IMR-90 (cell line): ENCODE measurements at regions not wholly inside any gene's neighbourhood (a gene's known extent, or its start where the extent isn't known, plus 50 kb on each side); places are given as distances from the start of the nearest gene placed in this dataset.

Experiments used
- ATAC-seq: fragments of 200-7000 bp; cut with Tn5 transposase; 2 replicates; pipeline ENCODE4 v1.9.1; 2020; ENCODE audit warnings: low read depth, mild to moderate bottlenecking, moderate library complexity
- BruUV-seq: library from RNA; stranded (reverse); fragments of 400-500 nt; replicated peaks from 2 replicates; lab custom pipeline; 2021; lab: Mats Ljungman, UMichigan
- CTCF ChIA-PET: fragments of 300-600 bp; formaldehyde crosslinking; extraction: SDS; loops from one replicate; lab custom pipeline; 2021; ENCODE audit warnings: antibody characterized with exemption; lab: Yijun Ruan, JAX
- POLR2A ChIA-PET: fragments of 300-600 bp; sonication (Branson Sonifier 250); formaldehyde crosslinking; loops from one replicate; lab custom pipeline; 2022; ENCODE audit warnings: antibody characterized with exemption; ENCODE audit not compliant: unreplicated experiment; lab: Charles Lee
- DNase-seq: peaks from one replicate; pipeline ENCODE4 v3.0.0; 2013
- H2AFZ ChIP-seq: replicated peaks from 2 replicates; pipeline ENCODE3; 2013; ENCODE audit warnings: low read length, mild to moderate bottlenecking; ENCODE audit not compliant: poor library complexity
- H2AK5ac ChIP-seq: 2 replicates; pipeline ENCODE4 v1.6.1; 2013; ENCODE audit warnings: low read depth, low read length, inconsistent platforms
- H2AK9ac ChIP-seq: replicated peaks from 2 replicates; pipeline ENCODE3; 2013; ENCODE audit warnings: mild to moderate bottlenecking, low read depth, low read length, moderate library complexity; ENCODE audit not compliant: poor library complexity
- H2BK120ac ChIP-seq: 2 replicates; pipeline ENCODE4 v1.6.1; 2013; ENCODE audit warnings: low read depth, low read length, inconsistent platforms
- H2BK15ac ChIP-seq: 3 replicates; pipeline ENCODE4 v1.6.1; 2013; ENCODE audit warnings: low read depth, low read length, inconsistent platforms
- H2BK20ac ChIP-seq: 2 replicates; pipeline ENCODE4 v1.6.1; 2013; ENCODE audit warnings: low read depth, mild to moderate bottlenecking, inconsistent platforms, low read length, moderate library complexity
- H2BK5ac ChIP-seq: 2 replicates; pipeline ENCODE4 v1.6.1; 2013; ENCODE audit warnings: mild to moderate bottlenecking, low read depth, low read length, inconsistent platforms; ENCODE audit not compliant: poor library complexity, severe bottlenecking
- H3K14ac ChIP-seq: replicated peaks from 2 replicates; pipeline ENCODE4 v1.6.1; 2013; ENCODE audit warnings: low read depth, low read length, inconsistent platforms
- H3K18ac ChIP-seq: 2 replicates; pipeline ENCODE4 v1.6.1; 2013; ENCODE audit warnings: low read depth, low read length, control low read depth
- H3K23ac ChIP-seq: 2 replicates; pipeline ENCODE4 v1.6.1; 2013; ENCODE audit warnings: low read depth, low read length, inconsistent platforms
- H3K27ac ChIP-seq: 2 replicates; pipeline ENCODE4 v1.5.1; 2013; ENCODE audit warnings: mild to moderate bottlenecking, control low read depth, low read length; ENCODE audit not compliant: insufficient read depth
- H3K27me3 ChIP-seq: 2 replicates; pipeline ENCODE4 v1.6.1; 2013; ENCODE audit warnings: low read length; ENCODE audit not compliant: control insufficient read depth, insufficient read depth
- H3K36me3 ChIP-seq: 2 replicates; pipeline ENCODE4 v1.6.1; 2013; ENCODE audit warnings: low read length, mixed read lengths; ENCODE audit not compliant: control insufficient read depth, insufficient read depth
- H3K4ac ChIP-seq: 2 replicates; pipeline ENCODE4 v1.6.1; 2013; ENCODE audit warnings: low read depth, low read length, inconsistent platforms
- H3K4me1 ChIP-seq: 2 replicates; pipeline ENCODE4 v1.6.1; 2013; ENCODE audit warnings: low read length, mixed read lengths; ENCODE audit not compliant: control insufficient read depth, insufficient read depth
- H3K4me2 ChIP-seq: 2 replicates; pipeline ENCODE4 v1.6.1; 2013; ENCODE audit warnings: low read depth, mild to moderate bottlenecking, control low read depth, low read length, moderate library complexity
- H3K4me3 ChIP-seq: 2 replicates; pipeline ENCODE4 v1.5.1; 2013; ENCODE audit warnings: low read depth, mild to moderate bottlenecking, control low read depth, low read length, moderate library complexity; ENCODE audit not compliant: insufficient read depth
- H3K56ac ChIP-seq: 2 replicates; pipeline ENCODE4 v1.6.1; 2013; ENCODE audit warnings: low read length, inconsistent platforms; ENCODE audit not compliant: insufficient read depth; ENCODE audit errors: extremely low read depth
- H3K79me1 ChIP-seq, 2 experiments: 2 replicates each; pipeline ENCODE4 v1.6.1; 2013; ENCODE audit warnings: low read length in 2 of 2, inconsistent platforms in 1 of 2, low read depth in 1 of 2
- H3K9ac ChIP-seq: 2 replicates; pipeline ENCODE4 v1.6.1; 2013; ENCODE audit warnings: low read depth, low read length, control low read depth
- H3K9me1 ChIP-seq: 2 replicates; pipeline ENCODE4 v1.6.1; 2013; ENCODE audit warnings: low read length, inconsistent platforms; ENCODE audit not compliant: insufficient read depth
- H3K9me3 ChIP-seq: 2 replicates; pipeline ENCODE4 v1.6.1; 2013; ENCODE audit warnings: low read length; ENCODE audit not compliant: control insufficient read depth, insufficient read depth
- H4K20me1 ChIP-seq: 2 replicates; pipeline ENCODE4 v1.6.1; 2013; ENCODE audit warnings: low read length, inconsistent platforms; ENCODE audit not compliant: insufficient read depth
- H4K5ac ChIP-seq: 2 replicates; pipeline ENCODE4 v1.6.1; 2013; ENCODE audit warnings: mild to moderate bottlenecking, low read depth, low read length, control low read depth
- H4K8ac ChIP-seq, 2 experiments: 2 replicates each; pipeline ENCODE4 v1.6.1; 2013; ENCODE audit warnings: low read depth in 2 of 2, low read length in 2 of 2, control low read depth in 1 of 2, inconsistent platforms in 1 of 2
- H4K91ac ChIP-seq: 2 replicates; pipeline ENCODE4 v1.6.1; 2013; ENCODE audit warnings: low read depth, low read length, inconsistent platforms; ENCODE audit not compliant: insufficient read depth
- BHLHE40 ChIP-seq: fragments of 150-350 bp; IDR thresholded peaks from 2 replicates; pipeline ENCODE4 v1.6.1; 2016; ENCODE audit warnings: mild to moderate bottlenecking, low read depth, low read length
- CEBPB ChIP-seq: IDR thresholded peaks from 2 replicates; pipeline ENCODE4 v1.6.1; 2012; ENCODE audit warnings: low read depth, low read length, improper control_type of control experiment
- CHD1 ChIP-seq: IDR thresholded peaks from 2 replicates; pipeline ENCODE4 v1.6.1; 2012; ENCODE audit warnings: low read depth, low read length, improper control_type of control experiment
- CTCF ChIP-seq: conservative IDR thresholded peaks from 2 replicates; pipeline ENCODE4 v1.5.1; 2012; ENCODE audit warnings: mild to moderate bottlenecking, low read depth, low read length, improper control_type of control experiment
- FOS ChIP-seq: fragments of 150-350 bp; IDR thresholded peaks from 2 replicates; pipeline ENCODE4 v1.6.1; 2016; ENCODE audit warnings: low read depth, low read length
- MAFK ChIP-seq: IDR thresholded peaks from 2 replicates; pipeline ENCODE4 v1.6.1; 2012; ENCODE audit warnings: low read depth, low read length, improper control_type of control experiment
- MAZ ChIP-seq: IDR thresholded peaks from 2 replicates; pipeline ENCODE4 v1.6.1; 2012; ENCODE audit warnings: low read depth, mild to moderate bottlenecking, low read length, improper control_type of control experiment, moderate library complexity, borderline replicate concordance
- MXI1 ChIP-seq: IDR thresholded peaks from 2 replicates; pipeline ENCODE4 v1.6.1; 2012; ENCODE audit warnings: low read depth, mild to moderate bottlenecking, low read length, moderate library complexity, borderline replicate concordance
- NFE2L2 ChIP-seq: fragments of 150-350 bp; IDR thresholded peaks from 2 replicates; pipeline ENCODE4 v1.6.1; 2016; ENCODE audit warnings: low read depth, mild to moderate bottlenecking, low read length
- POLR2A ChIP-seq: IDR thresholded peaks from 2 replicates; pipeline ENCODE4 v1.6.1; 2012; ENCODE audit warnings: mild to moderate bottlenecking, low read depth, low read length
- RAD21 ChIP-seq: IDR thresholded peaks from 2 replicates; pipeline ENCODE4 v1.6.1; 2012; ENCODE audit warnings: low read length, improper control_type of control experiment
- RCOR1 ChIP-seq: IDR thresholded peaks from 2 replicates; pipeline ENCODE4 v1.6.1; 2012; ENCODE audit warnings: mild to moderate bottlenecking, low read length, improper control_type of control experiment; ENCODE audit not compliant: insufficient replicate concordance
- RFX5 ChIP-seq: IDR thresholded peaks from 2 replicates; pipeline ENCODE4 v1.8.0; 2012; ENCODE audit warnings: low read depth, mild to moderate bottlenecking, low read length, moderate library complexity
- SMC3 ChIP-seq: fragments of 150-350 bp; IDR thresholded peaks from 2 replicates; pipeline ENCODE4 v1.6.1; 2016; ENCODE audit warnings: low read depth, mild to moderate bottlenecking, antibody characterized with exemption, low read length, moderate library complexity
- WGBS, 2 experiments: methylation state at CpG; one replicate each; pipeline versions ENCODE4 v1.1.5 to v1.1.7; 2013; ENCODE audit warnings: missing lambda C conversion rate in 2 of 2; ENCODE audit not compliant: insufficient read length in 1 of 2; ENCODE audit errors: extremely low coverage in 2 of 2; 5-methylcytosine and 5-hydroxymethylcytosine counted together
- dilution Hi-C: fragments of 300-500 bp; cut with HindIII; formaldehyde crosslinking; loops from one replicate; pipeline ENCODE4 v1.14.3; 2018; ENCODE audit warnings: low sequenced_read_pairs; ENCODE audit not compliant: unreplicated experiment
- in situ Hi-C: fragments of 300-500 bp; cut with MboI; formaldehyde crosslinking; loops from 3 replicates; pipeline ENCODE4 v1.14.3; 2019; ENCODE audit warnings: low sequenced_read_pairs, inconsistent platforms, mixed read lengths
- intact Hi-C: fragments of 100-400 bp; cut with micrococcal nuclease; formaldehyde crosslinking; loops from 2 replicates; pipeline ENCODE4 v1.10.0; 2022
- TF ChIP-seq, protein P1 (sequence below): fragments of 150-350 bp; IDR thresholded peaks from 2 replicates; pipeline ENCODE4 v1.6.1; 2016; ENCODE audit warnings: low read depth, mild to moderate bottlenecking, low read length, moderate library complexity, borderline replicate concordance
- TF ChIP-seq, protein P2 (sequence below): fragments of 150-350 bp; IDR thresholded peaks from 2 replicates; pipeline ENCODE4 v1.6.1; 2017; ENCODE audit warnings: mild to moderate bottlenecking, antibody characterized with exemption, low read length, low read depth

- no peaks in the 10 kb centered on the region for H3K36me3 ChIP-seq
- DNase-seq (no peak), ATAC-seq (no peak)
- H3K14ac ChIP-seq = no peak overlapping the region
- H2BK15ac ChIP-seq = no peak overlapping the region
- H3K9me1 ChIP-seq = no peaks in the 10 kb centered on the region
- H3K27ac ChIP-seq = no peak overlapping the region
- H2AFZ ChIP-seq = no peak overlapping the region
- no CpG with 5 or more reads among the region's 15 CpGs for WGBS, 2 experiments
- intact Hi-C loops = no loop called here
- no peak overlapping the region for H2AK9ac ChIP-seq
- BruUV-seq = no TSS peak
- no peak overlapping the region for H4K5ac ChIP-seq
- no peak overlapping the region for H2BK120ac ChIP-seq
- H3K18ac ChIP-seq = no peak overlapping the region
- no peaks in the 10 kb centered on the region for H3K79me1 ChIP-seq
- in situ Hi-C loops = no loop called here
- H2BK5ac ChIP-seq = no peak overlapping the region
- H3K56ac ChIP-seq = no peak overlapping the region
- no peak overlapping the region for H2AK5ac ChIP-seq
- no peak overlapping the region for H2BK20ac ChIP-seq
- no peak overlapping the region for H3K4me2 ChIP-seq
- no peaks in the 10 kb centered on the region; the same call in 1 of the 2 replicates for H3K4me1 ChIP-seq
- dilution Hi-C loops = no loop called here
- no peak overlapping the region for H3K4ac ChIP-seq
- H4K20me1 ChIP-seq = no peaks in the 10 kb centered on the region
- H3K4me3 ChIP-seq = no peak overlapping the region
- peaks cover 3% of the 10 kb centered on the region; the same call in 1 of the 2 replicates for H3K9me3 ChIP-seq
- H3K27me3 ChIP-seq = peaks cover 10% of the 10 kb centered on the region
- H4K8ac ChIP-seq = no peak overlapping the region
- no peak for TF ChIP-seq POLR2A
- TF ChIP-seq MAFK = no peak
- TF ChIP-seq MXI1 = no peak
- TF ChIP-seq SMC3 = no peak
- no peak for TF ChIP-seq CEBPB
- TF ChIP-seq RFX5 = no peak
- TF ChIP-seq RCOR1 = no peak
- TF ChIP-seq BHLHE40 = no peak
- no peak for TF ChIP-seq NFE2L2
- no peak for TF ChIP-seq FOS
- no peak for TF ChIP-seq MAZ
- no peak for TF ChIP-seq CTCF
- TF ChIP-seq, protein P1, sequence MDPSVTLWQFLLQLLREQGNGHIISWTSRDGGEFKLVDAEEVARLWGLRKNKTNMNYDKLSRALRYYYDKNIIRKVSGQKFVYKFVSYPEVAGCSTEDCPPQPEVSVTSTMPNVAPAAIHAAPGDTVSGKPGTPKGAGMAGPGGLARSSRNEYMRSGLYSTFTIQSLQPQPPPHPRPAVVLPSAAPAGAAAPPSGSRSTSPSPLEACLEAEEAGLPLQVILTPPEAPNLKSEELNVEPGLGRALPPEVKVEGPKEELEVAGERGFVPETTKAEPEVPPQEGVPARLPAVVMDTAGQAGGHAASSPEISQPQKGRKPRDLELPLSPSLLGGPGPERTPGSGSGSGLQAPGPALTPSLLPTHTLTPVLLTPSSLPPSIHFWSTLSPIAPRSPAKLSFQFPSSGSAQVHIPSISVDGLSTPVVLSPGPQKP = no peak
- no peak for TF ChIP-seq RAD21
- TF ChIP-seq, protein P2, sequence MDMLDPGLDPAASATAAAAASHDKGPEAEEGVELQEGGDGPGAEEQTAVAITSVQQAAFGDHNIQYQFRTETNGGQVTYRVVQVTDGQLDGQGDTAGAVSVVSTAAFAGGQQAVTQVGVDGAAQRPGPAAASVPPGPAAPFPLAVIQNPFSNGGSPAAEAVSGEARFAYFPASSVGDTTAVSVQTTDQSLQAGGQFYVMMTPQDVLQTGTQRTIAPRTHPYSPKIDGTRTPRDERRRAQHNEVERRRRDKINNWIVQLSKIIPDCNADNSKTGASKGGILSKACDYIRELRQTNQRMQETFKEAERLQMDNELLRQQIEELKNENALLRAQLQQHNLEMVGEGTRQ = no peak
- TF ChIP-seq CHD1 = no peak
- H3K9ac ChIP-seq = no peak overlapping the region
- no peak overlapping the region for H3K23ac ChIP-seq
- ChIA-PET POLR2A (no interaction called here), CTCF (no interaction called here)
- no peak overlapping the region for H4K91ac ChIP-seq
These were observed 260.6 kb downstream of the C16orf95 start for GRCh38 chr16:87056551-87056950.
